ENCODE measurements at regions not wholly inside any gene's neighbourhood (a gene's known extent, or its start where the extent isn't known, plus 50 kb on each side); places are given as distances from the start of the nearest gene placed in this dataset.

DNA sequence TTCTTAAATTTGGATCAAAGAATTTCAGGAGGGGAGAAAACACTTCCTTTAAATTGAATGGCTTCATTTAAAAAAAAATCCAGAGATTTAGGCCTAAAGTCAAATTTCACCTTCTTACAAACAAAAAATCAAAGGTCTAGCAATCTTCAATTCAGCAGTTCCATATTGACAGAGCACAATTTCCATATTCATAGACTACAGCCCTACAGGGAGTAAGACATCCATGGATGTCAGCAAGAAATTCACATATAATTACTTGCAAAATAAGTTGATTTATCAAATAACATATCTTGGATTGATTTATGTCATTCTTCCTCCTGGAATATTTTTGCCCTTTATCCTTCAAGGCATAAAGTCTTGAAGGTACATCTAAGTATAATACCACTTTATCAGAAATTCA, 103.4 kb downstream of the CNTN3 start:
- no peak overlapping the region for H3K4me2 ChIP-seq
- H3K36me3 ChIP-seq (ENCODE audit: low read depth) = no peaks in the 10 kb centered on the region
- H2AFZ ChIP-seq = no peak overlapping the region
- no peak overlapping the region for H3K4me3 ChIP-seq
- no peaks in the 10 kb centered on the region for H3K9me2 ChIP-seq (ENCODE audit: insufficient read depth)
- no peaks in the 10 kb centered on the region for H3F3A ChIP-seq (ENCODE audit: insufficient read depth, low read depth)
- no peaks in the 10 kb centered on the region for H3K4me1 ChIP-seq (replicated peaks; ENCODE audit: insufficient read depth)
- H3K27ac ChIP-seq = no peak overlapping the region
- no TSS peak for BruUV-seq (replicated peaks)
- no peaks in the 10 kb centered on the region for H3K79me2 ChIP-seq (ENCODE audit: low read depth)
- ChIA-PET CTCF (no interaction called here), POLR2A (ENCODE audit: unreplicated experiment) (no interaction called here)
- H3K27me3 ChIP-seq (ENCODE audit: insufficient read depth, low read depth) = no peaks in the 10 kb centered on the region
- intact Hi-C loops (cut with micrococcal nuclease; ENCODE audit: unreplicated experiment) = no loop called here
- H3K9me3 ChIP-seq (ENCODE audit: insufficient read depth, low read depth) = no peaks in the 10 kb centered on the region
- no peak for TF ChIP-seq CTCF (conservative IDR thresholded peaks at IDR 0.05)
- TF ChIP-seq EZH2 (IDR thresholded peaks at IDR 0.05; ENCODE audit: low read depth) = no peak
- no peak for DNase-seq
- no peaks in the 10 kb centered on the region for H4K20me1 ChIP-seq (ENCODE audit: insufficient read depth)

- Histone ChIP-seq H3K79me2 (ENCODE audit: low read depth) (no peaks in the 10 kb centered on the region), H3K27ac (no peak overlapping the region), H3K27me3 (ENCODE audit: insufficient read depth, low read depth) (no peaks in the 10 kb centered on the region), H3K4me3 (no peak overlapping the region), H3K4me2 (no peak overlapping the region), H3K36me3 (ENCODE audit: low read depth) (no peaks in the 10 kb centered on the region), H3F3A (ENCODE audit: insufficient read depth, low read depth) (no peaks in the 10 kb centered on the region), H4K20me1 (ENCODE audit: insufficient read depth) (no peaks in the 10 kb centered on the region), H3K4me1 (replicated peaks; ENCODE audit: insufficient read depth) (no peaks in the 10 kb centered on the region), H2AFZ (no peak overlapping the region), H3K9me2 (ENCODE audit: insufficient read depth) (no peaks in the 10 kb centered on the region), H3K9me3 (ENCODE audit: insufficient read depth, low read depth) (no peaks in the 10 kb centered on the region)
- ChIA-PET POLR2A (ENCODE audit: unreplicated experiment) (no interaction called here), CTCF (no interaction called here)
- no peak for DNase-seq
- BruUV-seq (replicated peaks) = no TSS peak
- no peak for TF ChIP-seq EZH2 (IDR thresholded peaks at IDR 0.05; ENCODE audit: low read depth)
- no peak for TF ChIP-seq CTCF (conservative IDR thresholded peaks at IDR 0.05)
- intact Hi-C loops (cut with micrococcal nuclease; ENCODE audit: unreplicated experiment) = no loop called here
These were observed 104.1 kb downstream of the CNTN3 start for GRCh38 chr3:74510261-74510818.

DNA sequence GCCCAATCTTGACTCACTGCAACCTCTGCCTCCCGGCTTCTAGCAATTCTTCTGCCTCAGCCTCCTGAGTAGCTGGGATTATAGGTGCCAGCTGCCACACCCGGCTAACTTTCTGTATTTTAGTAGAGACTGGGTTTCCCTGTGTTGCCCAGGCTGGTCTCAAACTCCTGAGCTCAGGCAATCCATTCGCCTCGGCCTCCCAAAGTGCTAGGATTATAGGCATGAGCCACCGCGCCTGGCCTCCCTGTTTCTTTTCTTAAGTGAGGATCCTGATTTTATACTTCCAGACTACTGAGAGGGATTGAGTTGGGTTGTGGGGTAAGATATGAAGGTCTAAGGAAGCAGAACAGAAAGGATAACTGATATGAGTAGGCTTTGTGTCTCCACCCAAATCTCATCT, 106.8 kb downstream of the CNTN3 start:
- ChIA-PET POLR2A (ENCODE audit: unreplicated experiment) (no interaction called here), CTCF (no interaction called here)
- Histone ChIP-seq H3K9me2 (ENCODE audit: insufficient read depth) (no peaks in the 10 kb centered on the region), H2AFZ (no peak overlapping the region), H3K27me3 (ENCODE audit: insufficient read depth, low read depth) (peaks cover 5% of the 10 kb centered on the region; the same call in 1 of the 2 replicates), H3K9me3 (ENCODE audit: insufficient read depth, low read depth) (no peaks in the 10 kb centered on the region), H3F3A (ENCODE audit: insufficient read depth, low read depth) (no peaks in the 10 kb centered on the region), H3K36me3 (ENCODE audit: low read depth) (no peaks in the 10 kb centered on the region), H3K27ac (no peak overlapping the region), H3K4me2 (no peak overlapping the region), H3K4me3 (no peak overlapping the region), H3K79me2 (ENCODE audit: low read depth) (no peaks in the 10 kb centered on the region), H4K20me1 (ENCODE audit: insufficient read depth) (no peaks in the 10 kb centered on the region), H3K4me1 (replicated peaks; ENCODE audit: insufficient read depth) (no peaks in the 10 kb centered on the region)
- no TSS peak for BruUV-seq (replicated peaks)
- TF ChIP-seq EZH2 (IDR thresholded peaks at IDR 0.05; ENCODE audit: low read depth) = no peak
- no peak for TF ChIP-seq CTCF (conservative IDR thresholded peaks at IDR 0.05)
- intact Hi-C loops (cut with micrococcal nuclease; ENCODE audit: unreplicated experiment) = no loop called here
- no peak for DNase-seq

Measured in PC-9 (cell line).